ENCODE measurements at regions not wholly inside any gene's neighbourhood (a gene's known extent, or its start where the extent isn't known, plus 50 kb on each side); places are given as distances from the start of the nearest gene placed in this dataset.

GRCh38 chr20:21577551-21577950 is 63.7 kb upstream of the NKX2-2 start:
- TF ChIP-seq CTCF (IDR thresholded peaks at IDR 0.05) (no peak), EZH2phosphoT487 (IDR thresholded peaks at IDR 0.05) (no peak)
